Posterior vena cava (tissue), 2 donors: ENCODE measurements at regions not wholly inside any gene's neighbourhood (a gene's known extent, or its start where the extent isn't known, plus 50 kb on each side); places are given as distances from the start of the nearest gene placed in this dataset.
"Not testable (repeated sequence)": the region's sequence is repeated elsewhere in the genome, so short reads cannot be mapped to it uniquely, and the experiment has no call there.

Source experiments
- DNase-seq: peaks from one replicate; pipeline ENCODE4 v3.0.0-alpha.2; 2020; ENCODE audit warnings: low spot score
- intact Hi-C, 2 donors: fragments of 100-400 bp; cut with DNase I; formaldehyde crosslinking; loops; one replicate each; pipeline versions ENCODE4 v1.14.1 to v1.14.2; 2022 to 2023
- donor health status: DM: yes; HTN: yes; CAD: no.
- donor health status: DM: yes; HTN: yes; CAD: no.

GRCh38 chr5:164481270-164481669 lies 975.9 kb downstream of the MAT2B start:
- no peak for DNase-seq

GRCh38 chr5:164482351-164482750 lies 976.9 kb downstream of the MAT2B start:
- intact Hi-C loops: no loop called here

More at GRCh38 chr5:164481270-164481669, 975.9 kb downstream of the MAT2B start:
- intact Hi-C loops: no loop called here

GRCh38 chr5:164484948-164485347 lies 979.5 kb downstream of the MAT2B start:
- DNase-seq: no peak
- intact Hi-C loops: no loop called here

More at GRCh38 chr5:164482351-164482750, 976.9 kb downstream of the MAT2B start:
- DNase-seq: no peak

- DNase-seq: no peak
- intact Hi-C loops: no loop called here
These were observed 982.5 kb downstream of the MAT2B start for GRCh38 chr5:164487939-164488338.

- intact Hi-C loops: no loop called here
These were observed 992.1 kb downstream of the MAT2B start for GRCh38 chr5:164497311-164498064.

GRCh38 chr5:164498438-164498837 lies 993.0 kb downstream of the MAT2B start:
- DNase-seq: no peak
- intact Hi-C loops: no loop called here

More at GRCh38 chr5:164497311-164498064, 992.1 kb downstream of the MAT2B start:
- no peak for DNase-seq

GRCh38 chr5:164500856-164501255 lies 995.4 kb downstream of the MAT2B start:
- no peak for DNase-seq
- intact Hi-C loops: loop anchor here in 1 of 2 donors (10.0 kb wide), 1 partner anchor 486 kb away; no protein-coding TSS in a partner anchor

GRCh38 chr5:164501344-164501743 lies 995.9 kb downstream of the MAT2B start:
- intact Hi-C loops: loop anchor here in 1 of 2 donors (10.0 kb wide), 1 partner anchor 487 kb away; no protein-coding TSS in a partner anchor
- DNase-seq: no peak

- DNase-seq: no peak
- intact Hi-C loops: loop anchor here in 1 of 2 donors (10.0 kb wide), 1 partner anchor 489 kb away; no protein-coding TSS in a partner anchor
These were observed 998.8 kb downstream of the MAT2B start for GRCh38 chr5:164504141-164504772.

GRCh38 chr5:164505791-164506190 lies 1000.4 kb downstream of the MAT2B start:
- intact Hi-C loops: loop anchor here in 1 of 2 donors (10.0 kb wide), 1 partner anchor 491 kb away; no protein-coding TSS in a partner anchor
- DNase-seq: no peak

- intact Hi-C loops: no loop called here
- DNase-seq: no peak
These were observed 1012.8 kb downstream of the MAT2B start for GRCh38 chr5:164518067-164518740.

- intact Hi-C loops: no loop called here
These were observed 1013.3 kb downstream of the MAT2B start for GRCh38 chr5:164518741-164519080.

GRCh38 chr5:164532235-164532900 lies 1026.9 kb downstream of the MAT2B start:
- intact Hi-C loops: no loop called here
- DNase-seq: no peak

More at GRCh38 chr5:164518741-164519080, 1013.3 kb downstream of the MAT2B start:
- no peak for DNase-seq

GRCh38 chr5:164533426-164533825 lies 1028.0 kb downstream of the MAT2B start:
- DNase-seq, intact Hi-C loops: not testable (repeated sequence)

GRCh38 chr5:164540174-164540573 lies 1034.8 kb downstream of the MAT2B start:
- DNase-seq: no peak
- intact Hi-C loops: no loop called here

GRCh38 chr5:164545507-164545906 lies 1040.1 kb downstream of the MAT2B start:
- intact Hi-C loops: no loop called here

GRCh38 chr5:164553851-164554250 lies 1048.4 kb downstream of the MAT2B start:
- intact Hi-C loops: no loop called here
- no peak for DNase-seq

More at GRCh38 chr5:164545507-164545906, 1040.1 kb downstream of the MAT2B start:
- DNase-seq: no peak

GRCh38 chr5:164555809-164556208 lies 1050.4 kb downstream of the MAT2B start:
- intact Hi-C loops: no loop called here
- no peak for DNase-seq

GRCh38 chr5:164560216-164560615 lies 1054.8 kb downstream of the MAT2B start:
- no peak for DNase-seq
- intact Hi-C loops: no loop called here
